ENCODE measurements at regions not wholly inside any gene's neighbourhood (a gene's known extent, or its start where the extent isn't known, plus 50 kb on each side); places are given as distances from the start of the nearest gene placed in this dataset.

GRCh38 chr5:68534131-68534940, 318.8 kb downstream of the PIK3R1 start:
- TF ChIP-seq ZNF274 (IDR thresholded peaks at IDR 0.05; ENCODE audit: low read depth, low read length), result no peak
- no peak overlapping the region for H3K4me3 ChIP-seq (ENCODE audit: low read length)

- no peak for TF ChIP-seq ZNF274 (IDR thresholded peaks at IDR 0.05; ENCODE audit: low read depth, low read length)
- no peak overlapping the region for H3K4me3 ChIP-seq (ENCODE audit: low read length)
Observed at GRCh38 chr5:68534956-68535520, 319.5 kb downstream of the PIK3R1 start.

- no peak overlapping the region for H3K4me3 ChIP-seq (ENCODE audit: low read length)
- TF ChIP-seq ZNF274 (IDR thresholded peaks at IDR 0.05; ENCODE audit: low read depth, low read length), result no peak
Observed at GRCh38 chr5:68538814-68539420, 323.4 kb downstream of the PIK3R1 start.

GRCh38 chr5:68540798-68541590, 325.4 kb downstream of the PIK3R1 start:
- no peak for TF ChIP-seq ZNF274 (IDR thresholded peaks at IDR 0.05; ENCODE audit: low read depth, low read length)
- H3K4me3 ChIP-seq (ENCODE audit: low read length), result no peak overlapping the region

- H3K4me3 ChIP-seq (ENCODE audit: low read length), result no peak overlapping the region
- no peak for TF ChIP-seq ZNF274 (IDR thresholded peaks at IDR 0.05; ENCODE audit: low read depth, low read length)
Observed at GRCh38 chr5:68542207-68542606, 326.7 kb downstream of the PIK3R1 start.

GRCh38 chr5:68543212-68543611, 327.7 kb downstream of the PIK3R1 start:
- TF ChIP-seq ZNF274 (IDR thresholded peaks at IDR 0.05; ENCODE audit: low read depth, low read length), result no peak
- no peak overlapping the region for H3K4me3 ChIP-seq (ENCODE audit: low read length)

- TF ChIP-seq ZNF274 (IDR thresholded peaks at IDR 0.05; ENCODE audit: low read depth, low read length), result no peak
- no peak overlapping the region for H3K4me3 ChIP-seq (ENCODE audit: low read length)
Observed at GRCh38 chr5:68544091-68544647, 328.6 kb downstream of the PIK3R1 start.

- no peak overlapping the region for H3K4me3 ChIP-seq (ENCODE audit: low read length)
- no peak for TF ChIP-seq ZNF274 (IDR thresholded peaks at IDR 0.05; ENCODE audit: low read depth, low read length)
Observed at GRCh38 chr5:68544648-68545552, 329.3 kb downstream of the PIK3R1 start.

GRCh38 chr5:68545636-68546295, 330.2 kb downstream of the PIK3R1 start:
- TF ChIP-seq ZNF274 (IDR thresholded peaks at IDR 0.05; ENCODE audit: low read depth, low read length), result no peak
- H3K4me3 ChIP-seq (ENCODE audit: low read length), result no peak overlapping the region

- no peak overlapping the region for H3K4me3 ChIP-seq (ENCODE audit: low read length)
- no peak for TF ChIP-seq ZNF274 (IDR thresholded peaks at IDR 0.05; ENCODE audit: low read depth, low read length)
Observed at GRCh38 chr5:68547056-68547455, 331.5 kb downstream of the PIK3R1 start.

GRCh38 chr5:68547622-68548021, 332.1 kb downstream of the PIK3R1 start:
- H3K4me3 ChIP-seq (ENCODE audit: low read length), result no peak overlapping the region
- TF ChIP-seq ZNF274 (IDR thresholded peaks at IDR 0.05; ENCODE audit: low read depth, low read length), result no peak

- no peak overlapping the region for H3K4me3 ChIP-seq (ENCODE audit: low read length)
- TF ChIP-seq ZNF274 (IDR thresholded peaks at IDR 0.05; ENCODE audit: low read depth, low read length), result no peak
Observed at GRCh38 chr5:68548959-68549676, 333.6 kb downstream of the PIK3R1 start.

All from GM08714 (cell line).